Loucy (cell line): ENCODE measurements at regions not wholly inside any gene's neighbourhood (a gene's known extent, or its start where the extent isn't known, plus 50 kb on each side); places are given as distances from the start of the nearest gene placed in this dataset.

Experiments
- CTCF ChIP-seq: fragments of 200-600 bp; sonication (generic); conservative IDR thresholded peaks from 2 replicates; pipeline ENCODE4 v1.5.1; 2014; ENCODE audit warnings: mild to moderate bottlenecking, antibody characterized with exemption, low read length
- EZH2phosphoT487 ChIP-seq: fragments of 200-600 bp; IDR thresholded peaks from 2 replicates; pipeline ENCODE4 v1.6.1; 2018; ENCODE audit warnings: antibody characterized with exemption, mild to moderate bottlenecking, moderate library complexity, borderline replicate concordance

- TF ChIP-seq CTCF (no peak), EZH2phosphoT487 (no peak)
These were observed 515.2 kb downstream of the NTRK3 start for GRCh38 chr15:87741350-87741749.
